Muscle layer of duodenum (tissue), 2 donors: ENCODE measurements at regions not wholly inside any gene's neighbourhood (a gene's known extent, or its start where the extent isn't known, plus 50 kb on each side); places are given as distances from the start of the nearest gene placed in this dataset.

Experiments
- H3K27ac ChIP-seq: one replicate; pipeline ENCODE4 v1.7.0; 2013; ENCODE audit warnings: mild to moderate bottlenecking, low read length
- H3K27me3 ChIP-seq: one replicate; pipeline ENCODE4 v1.7.0; 2013; ENCODE audit warnings: low read depth, mild to moderate bottlenecking, control low read depth, low read length
- H3K36me3 ChIP-seq, 2 donors: one replicate each; pipeline ENCODE4 v1.7.0; 2013; ENCODE audit warnings: low read length in 2 of 2, control low read depth in 1 of 2, mild to moderate bottlenecking in 1 of 2; ENCODE audit not compliant: insufficient read depth in 2 of 2, control insufficient read depth in 1 of 2
- H3K4me1 ChIP-seq, 2 donors: one replicate each; pipeline ENCODE4 v1.7.0; 2013; ENCODE audit warnings: low read length in 2 of 2, mild to moderate bottlenecking in 2 of 2, control low read depth in 1 of 2, moderate library complexity in 1 of 2; ENCODE audit not compliant: insufficient read depth in 2 of 2, control insufficient read depth in 1 of 2
- H3K4me3 ChIP-seq, 2 donors: one replicate each; pipeline ENCODE4 v1.7.0; 2013; ENCODE audit warnings: low read length in 2 of 2, low read depth in 1 of 2, mild to moderate bottlenecking in 1 of 2
- H3K9me3 ChIP-seq, 2 donors: one replicate each; pipeline ENCODE4 v1.7.0; 2013; ENCODE audit warnings: low read length in 2 of 2, control low read depth in 1 of 2, mild to moderate bottlenecking in 1 of 2; ENCODE audit not compliant: control insufficient read depth in 1 of 2
- donor health status: healthy.

GRCh38 chr13:39167018-39167417, 128.8 kb downstream of the NHLRC3 start:
- H3K4me3 ChIP-seq, result no peak overlapping the region
- H3K27me3 ChIP-seq, result no peaks in the 10 kb centered on the region
- no peak overlapping the region for H3K27ac ChIP-seq
- no peaks in the 10 kb centered on the region for H3K4me1 ChIP-seq
- no peaks in the 10 kb centered on the region for H3K9me3 ChIP-seq
- no peaks in the 10 kb centered on the region for H3K36me3 ChIP-seq

- no peak overlapping the region for H3K27ac ChIP-seq
- H3K27me3 ChIP-seq, result no peaks in the 10 kb centered on the region
- H3K4me1 ChIP-seq, result no peaks in the 10 kb centered on the region
- no peaks in the 10 kb centered on the region for H3K36me3 ChIP-seq
- H3K9me3 ChIP-seq, result no peaks in the 10 kb centered on the region
- H3K4me3 ChIP-seq, result no peak overlapping the region
Observed at GRCh38 chr13:39170711-39171110, 132.5 kb downstream of the NHLRC3 start.

- no peak overlapping the region for H3K27ac ChIP-seq
- no peaks in the 10 kb centered on the region for H3K9me3 ChIP-seq
- H3K27me3 ChIP-seq, result no peaks in the 10 kb centered on the region
- no peak overlapping the region for H3K4me3 ChIP-seq
- no peaks in the 10 kb centered on the region for H3K36me3 ChIP-seq
- H3K4me1 ChIP-seq, result no peaks in the 10 kb centered on the region
Observed at GRCh38 chr13:39185326-39185725, 147.1 kb downstream of the NHLRC3 start.

- Histone ChIP-seq H3K27ac (no peak overlapping the region), H3K36me3 (no peaks in the 10 kb centered on the region), H3K4me1 (no peaks in the 10 kb centered on the region), H3K27me3 (no peaks in the 10 kb centered on the region), H3K9me3 (no peaks in the 10 kb centered on the region), H3K4me3 (no peak overlapping the region)
Observed at GRCh38 chr13:39186205-39186875, 148.1 kb downstream of the NHLRC3 start.

DNA sequence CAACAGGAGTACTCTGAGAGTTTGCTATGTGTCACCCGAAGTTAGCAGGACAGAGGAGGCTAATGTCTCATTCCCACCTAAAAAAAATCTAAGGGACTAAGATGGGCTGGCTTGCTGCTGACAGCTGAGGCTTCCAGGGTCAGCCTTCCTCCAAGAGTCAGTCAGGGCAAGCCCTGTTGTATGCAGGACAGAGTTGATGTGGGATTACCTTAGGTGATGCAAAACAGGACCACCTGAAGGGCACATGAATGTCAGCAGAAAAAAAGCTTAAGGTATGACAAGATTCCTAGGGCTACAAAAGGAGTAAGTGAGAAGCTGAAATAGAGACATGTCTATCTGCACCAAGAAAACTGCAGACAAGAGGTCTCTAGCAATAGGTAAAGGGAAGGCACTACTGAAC, 151.5 kb downstream of the NHLRC3 start:
- no peak overlapping the region for H3K4me3 ChIP-seq
- H3K36me3 ChIP-seq, result no peaks in the 10 kb centered on the region
- H3K9me3 ChIP-seq, result no peaks in the 10 kb centered on the region
- H3K4me1 ChIP-seq, result no peaks in the 10 kb centered on the region
- H3K27ac ChIP-seq, result no peak overlapping the region
- no peaks in the 10 kb centered on the region for H3K27me3 ChIP-seq

DNA sequence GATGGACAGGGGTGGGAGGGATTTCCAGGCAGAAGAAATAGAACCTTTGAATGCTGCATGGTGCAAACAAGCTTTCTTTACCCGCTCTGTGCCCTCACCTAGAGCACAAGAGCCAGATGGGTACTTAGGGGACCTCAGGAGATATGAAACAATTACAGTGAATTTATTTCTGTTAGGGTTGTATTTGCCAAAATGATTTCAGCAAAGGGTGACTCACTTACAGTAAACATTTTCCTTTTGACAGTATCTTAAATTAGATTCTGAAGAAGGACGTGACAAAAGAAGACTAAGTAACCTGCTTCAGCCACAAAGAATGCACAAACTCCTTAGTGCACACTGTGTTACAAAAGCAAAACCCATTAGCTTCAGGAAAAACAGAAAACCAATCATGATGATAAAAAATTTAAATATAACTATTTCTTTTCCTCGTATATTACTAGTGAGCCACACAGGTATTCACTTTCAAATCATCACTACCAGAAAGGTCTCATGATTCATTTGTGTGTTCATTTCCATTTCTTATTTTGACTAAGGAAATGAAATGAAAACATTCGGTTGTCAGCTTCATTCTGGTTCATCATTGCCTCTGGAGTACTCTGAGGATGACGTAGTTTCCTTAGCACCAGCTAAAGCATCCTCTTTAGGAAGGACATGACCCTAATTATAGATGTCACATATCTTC, 158.8 kb downstream of the NHLRC3 start:
- Histone ChIP-seq H3K4me1 (peaks cover 0 to 9% of the 10 kb centered on the region in 2 donors), H3K4me3 (no peak overlapping the region), H3K27me3 (no peaks in the 10 kb centered on the region), H3K9me3 (no peaks in the 10 kb centered on the region), H3K36me3 (no peaks in the 10 kb centered on the region), H3K27ac (no peak overlapping the region)

DNA sequence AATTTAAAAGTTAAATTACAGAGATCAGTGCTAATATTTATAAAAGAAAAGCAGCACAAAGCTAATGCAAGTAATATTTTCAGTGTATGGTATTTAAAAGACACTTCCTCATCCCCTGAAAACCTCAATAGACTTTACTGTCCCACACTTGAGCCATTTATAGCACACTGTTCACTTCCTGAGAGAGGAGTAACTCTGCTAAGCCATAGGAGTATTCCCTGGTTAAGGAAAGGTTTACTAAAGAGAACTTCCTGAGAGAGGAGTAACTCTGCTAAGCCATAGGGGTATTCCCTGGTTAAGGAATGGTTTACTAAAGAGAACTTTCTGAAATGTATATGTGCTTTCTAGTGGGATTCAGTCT, 159.4 kb downstream of the NHLRC3 start:
- H3K4me3 ChIP-seq, result no peak overlapping the region
- peaks cover 0 to 9% of the 10 kb centered on the region in 2 donors for H3K4me1 ChIP-seq
- no peak overlapping the region for H3K27ac ChIP-seq
- H3K27me3 ChIP-seq, result no peaks in the 10 kb centered on the region
- no peaks in the 10 kb centered on the region for H3K9me3 ChIP-seq
- no peaks in the 10 kb centered on the region for H3K36me3 ChIP-seq

DNA sequence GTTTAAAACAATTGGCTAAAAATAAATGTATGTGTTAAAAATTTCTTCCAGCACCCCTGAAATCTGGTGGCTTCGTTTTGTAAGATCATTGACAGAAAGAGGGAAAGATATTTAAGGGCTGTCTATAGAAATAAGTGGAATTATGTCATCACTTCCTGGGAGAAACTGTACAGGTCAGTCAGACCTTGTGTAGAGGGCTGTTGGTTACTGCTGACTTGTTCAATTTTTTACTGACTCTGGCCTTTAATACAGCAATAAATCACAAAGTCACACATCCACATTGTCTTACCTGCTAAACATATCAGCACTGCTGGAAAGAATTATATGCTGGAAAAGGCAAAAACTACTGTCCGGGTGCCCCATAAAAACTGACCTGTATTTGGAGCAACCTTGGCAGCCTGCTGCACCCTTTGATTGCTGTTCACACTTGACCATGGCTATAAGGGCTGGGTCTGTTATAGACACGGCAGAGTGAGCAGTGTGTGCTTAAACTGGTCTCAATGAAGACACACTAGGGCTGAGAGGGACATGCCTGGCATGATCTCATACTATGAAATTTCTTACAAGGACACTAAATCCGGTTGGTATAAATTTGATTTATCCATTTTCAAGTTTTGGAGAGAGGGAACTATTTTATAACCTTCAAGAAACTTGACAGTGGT, 162.1 kb downstream of the NHLRC3 start:
- peaks cover 0 to 9% of the 10 kb centered on the region in 2 donors for H3K4me1 ChIP-seq
- no peak overlapping the region for H3K4me3 ChIP-seq
- H3K27me3 ChIP-seq, result no peaks in the 10 kb centered on the region
- H3K27ac ChIP-seq, result no peak overlapping the region
- H3K36me3 ChIP-seq, result no peaks in the 10 kb centered on the region
- no peaks in the 10 kb centered on the region for H3K9me3 ChIP-seq

DNA sequence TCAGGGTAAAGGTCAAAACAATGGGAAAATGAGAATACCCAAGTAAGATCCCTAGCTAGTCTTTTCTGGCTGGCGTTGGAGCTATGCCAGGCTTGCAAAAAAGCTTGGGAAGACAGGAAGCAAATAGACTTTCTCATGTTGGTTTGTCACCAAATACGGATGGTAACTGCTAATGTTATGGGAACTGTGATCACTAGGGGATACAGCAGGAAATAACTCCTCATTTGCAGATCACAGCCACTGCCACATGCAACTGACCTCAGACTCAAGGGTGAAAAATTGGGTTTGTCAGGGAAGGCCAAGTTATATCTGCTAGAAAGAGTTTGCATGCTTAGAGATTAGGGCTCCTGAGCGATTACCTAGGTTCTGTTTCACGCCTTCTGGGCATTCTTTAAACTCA, 162.9 kb downstream of the NHLRC3 start:
- Histone ChIP-seq H3K4me1 (peaks cover 0 to 9% of the 10 kb centered on the region in 2 donors), H3K4me3 (no peak overlapping the region), H3K36me3 (no peaks in the 10 kb centered on the region), H3K9me3 (no peaks in the 10 kb centered on the region), H3K27me3 (no peaks in the 10 kb centered on the region), H3K27ac (no peak overlapping the region)

DNA sequence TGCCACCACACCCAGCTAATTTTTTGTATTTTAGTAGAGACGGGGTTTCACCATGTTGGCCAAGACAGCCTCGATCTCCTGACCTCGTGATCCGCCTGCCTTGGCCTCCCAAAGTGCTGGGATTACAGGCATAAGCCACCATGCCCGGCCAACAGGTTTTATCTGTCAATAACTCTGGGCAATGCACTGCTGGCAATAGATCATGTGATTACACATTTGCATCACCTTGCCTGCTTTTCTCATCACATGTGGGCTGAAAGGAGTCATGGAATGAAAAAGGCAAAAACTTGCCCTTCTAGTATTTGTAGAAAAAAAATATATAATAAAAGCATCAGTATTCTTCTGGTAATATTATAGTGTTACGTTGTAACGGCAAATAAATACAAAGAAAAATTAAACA, 164.5 kb downstream of the NHLRC3 start:
- Histone ChIP-seq H3K27ac (no peak overlapping the region), H3K4me3 (no peak overlapping the region), H3K27me3 (no peaks in the 10 kb centered on the region), H3K9me3 (no peaks in the 10 kb centered on the region), H3K36me3 (no peaks in the 10 kb centered on the region), H3K4me1 (peaks cover 0 to 4% of the 10 kb centered on the region in 2 donors)

DNA sequence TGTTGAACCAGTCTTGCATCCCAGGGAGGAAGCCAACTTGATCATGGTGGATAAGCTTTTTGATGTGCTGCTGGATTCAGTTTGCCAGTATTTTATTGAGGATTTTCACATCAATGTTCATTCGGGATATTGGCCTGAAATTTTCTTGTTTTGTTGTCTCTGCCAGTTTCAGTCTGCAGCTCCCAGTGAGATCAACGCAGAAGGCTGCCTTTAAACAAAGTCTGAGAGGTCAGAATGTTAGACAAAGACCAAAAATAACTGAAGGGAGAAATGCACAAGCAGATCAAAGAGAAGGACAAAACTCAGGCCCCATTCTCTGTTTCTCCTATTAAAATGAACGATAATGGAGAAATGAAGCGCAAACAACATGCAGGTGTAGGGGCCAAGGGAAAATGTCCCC, 170.4 kb downstream of the NHLRC3 start:
- H3K4me1 ChIP-seq, result peaks cover 0 to 12% of the 10 kb centered on the region in 2 donors
- H3K27me3 ChIP-seq, result no peaks in the 10 kb centered on the region
- H3K36me3 ChIP-seq, result no peaks in the 10 kb centered on the region
- no peak overlapping the region for H3K27ac ChIP-seq
- H3K9me3 ChIP-seq, result no peaks in the 10 kb centered on the region
- H3K4me3 ChIP-seq, result no peak overlapping the region
